GM23338 (cell line): ENCODE measurements at regions not wholly inside any gene's neighbourhood (a gene's known extent, or its start where the extent isn't known, plus 50 kb on each side); places are given as distances from the start of the nearest gene placed in this dataset.
A peak's percentile ranks its signal among the peaks of the same experiment; 100 is the strongest.

Experiments used
- CREB1 ChIP-seq: fragments of 250-450 bp; sonication (Bioruptor Pico); IDR thresholded peaks from 2 replicates; pipeline ENCODE4 v1.5.0; 2020; ENCODE audit warnings: low read depth, mild to moderate bottlenecking, moderate library complexity
- CTCF ChIP-seq, 2 experiments: fragments of 200-600 bp in 1 of 2; sonication (generic) in 1 of 2; conservative IDR thresholded peaks; 2 replicates each; pipeline versions ENCODE4 v1.5.1 to v1.6.1; 2016 to 2017; ENCODE audit warnings: antibody characterized with exemption in 2 of 2, low read depth in 2 of 2, mild to moderate bottlenecking in 2 of 2, moderate library complexity in 1 of 2
- EZH2 ChIP-seq: fragments of 200-600 bp; sonication (generic); IDR thresholded peaks from one replicate; pipeline ENCODE4 v1.8.0; 2017; ENCODE audit warnings: antibody characterized with exemption, mild to moderate bottlenecking, low read depth; ENCODE audit not compliant: unreplicated experiment
- EZH2phosphoT487 ChIP-seq: fragments of 200-600 bp; sonication (generic); IDR thresholded peaks from one replicate; pipeline ENCODE4 v1.8.1; 2018; ENCODE audit warnings: antibody characterized with exemption; ENCODE audit not compliant: unreplicated experiment
- NANOG ChIP-seq: IDR thresholded peaks from 2 replicates; pipeline ENCODE4 v1.6.1; 2016; ENCODE audit warnings: antibody characterized with exemption, borderline replicate concordance
- POLR2AphosphoS5 ChIP-seq: IDR thresholded peaks from 2 replicates; pipeline ENCODE4 v1.6.1; 2016; ENCODE audit warnings: antibody characterized with exemption, low read depth
- STAT1 ChIP-seq: IDR thresholded peaks from one replicate; pipeline ENCODE4 v1.6.1; 2016; ENCODE audit warnings: antibody characterized with exemption; ENCODE audit not compliant: unreplicated experiment
- ZNF114 ChIP-seq: fragments of 250-450 bp; sonication (Bioruptor Pico); IDR thresholded peaks from 2 replicates; pipeline ENCODE4 v1.5.0; 2020; ENCODE audit warnings: mild to moderate bottlenecking, moderate library complexity
- ZNF331 ChIP-seq: fragments of 250-450 bp; sonication (Bioruptor Pico); IDR thresholded peaks from 2 replicates; pipeline ENCODE4 v1.5.0; 2020; ENCODE audit warnings: low read depth, mild to moderate bottlenecking, moderate library complexity
- TF ChIP-seq, protein P1 (sequence below): IDR thresholded peaks from one replicate; pipeline ENCODE4 v1.6.1; 2018; ENCODE audit warnings: antibody characterized with exemption; ENCODE audit not compliant: unreplicated experiment
- TF ChIP-seq, protein P2 (sequence below): IDR thresholded peaks from 2 replicates; pipeline ENCODE4 v1.6.1; 2016; ENCODE audit warnings: antibody characterized with exemption

DNA sequence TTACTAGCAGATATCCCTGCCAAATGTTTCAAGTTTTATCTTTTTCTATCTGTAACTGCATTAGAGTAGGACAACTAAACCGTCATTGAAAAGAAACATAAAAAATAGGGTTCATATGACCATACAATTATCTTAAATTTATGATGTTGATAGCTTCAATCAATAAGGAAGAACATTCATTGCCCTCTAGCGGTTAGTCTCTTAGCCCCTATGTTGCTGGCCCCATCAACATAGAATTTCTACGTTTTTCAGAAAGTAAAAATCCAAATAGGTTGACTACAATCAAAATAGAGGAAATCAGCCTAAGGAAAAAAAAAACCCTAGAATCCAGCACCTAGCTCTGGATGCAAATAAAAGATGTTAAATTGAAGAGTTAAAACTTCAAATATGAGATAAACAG lies 225.1 kb upstream of the ITM2A start:
- TF ChIP-seq CTCF (conservative IDR thresholded peaks at IDR 0.05; ENCODE audit: low read depth in 2 of 2) (peak; percentile 12 to 34; a peak in 3 of 4 replicates), EZH2 (no peak), STAT1 (no peak), EZH2phosphoT487 (no peak), ZNF331 (CRISPR knock-in tag) (no peak), NANOG (no peak), POLR2AphosphoS5 (no peak), CREB1 (CRISPR knock-in tag) (no peak), ZNF114 (CRISPR knock-in tag) (no peak)
- TF ChIP-seq, protein P1, sequence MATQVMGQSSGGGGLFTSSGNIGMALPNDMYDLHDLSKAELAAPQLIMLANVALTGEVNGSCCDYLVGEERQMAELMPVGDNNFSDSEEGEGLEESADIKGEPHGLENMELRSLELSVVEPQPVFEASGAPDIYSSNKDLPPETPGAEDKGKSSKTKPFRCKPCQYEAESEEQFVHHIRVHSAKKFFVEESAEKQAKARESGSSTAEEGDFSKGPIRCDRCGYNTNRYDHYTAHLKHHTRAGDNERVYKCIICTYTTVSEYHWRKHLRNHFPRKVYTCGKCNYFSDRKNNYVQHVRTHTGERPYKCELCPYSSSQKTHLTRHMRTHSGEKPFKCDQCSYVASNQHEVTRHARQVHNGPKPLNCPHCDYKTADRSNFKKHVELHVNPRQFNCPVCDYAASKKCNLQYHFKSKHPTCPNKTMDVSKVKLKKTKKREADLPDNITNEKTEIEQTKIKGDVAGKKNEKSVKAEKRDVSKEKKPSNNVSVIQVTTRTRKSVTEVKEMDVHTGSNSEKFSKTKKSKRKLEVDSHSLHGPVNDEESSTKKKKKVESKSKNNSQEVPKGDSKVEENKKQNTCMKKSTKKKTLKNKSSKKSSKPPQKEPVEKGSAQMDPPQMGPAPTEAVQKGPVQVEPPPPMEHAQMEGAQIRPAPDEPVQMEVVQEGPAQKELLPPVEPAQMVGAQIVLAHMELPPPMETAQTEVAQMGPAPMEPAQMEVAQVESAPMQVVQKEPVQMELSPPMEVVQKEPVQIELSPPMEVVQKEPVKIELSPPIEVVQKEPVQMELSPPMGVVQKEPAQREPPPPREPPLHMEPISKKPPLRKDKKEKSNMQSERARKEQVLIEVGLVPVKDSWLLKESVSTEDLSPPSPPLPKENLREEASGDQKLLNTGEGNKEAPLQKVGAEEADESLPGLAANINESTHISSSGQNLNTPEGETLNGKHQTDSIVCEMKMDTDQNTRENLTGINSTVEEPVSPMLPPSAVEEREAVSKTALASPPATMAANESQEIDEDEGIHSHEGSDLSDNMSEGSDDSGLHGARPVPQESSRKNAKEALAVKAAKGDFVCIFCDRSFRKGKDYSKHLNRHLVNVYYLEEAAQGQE: no peak
- TF ChIP-seq, protein P2, sequence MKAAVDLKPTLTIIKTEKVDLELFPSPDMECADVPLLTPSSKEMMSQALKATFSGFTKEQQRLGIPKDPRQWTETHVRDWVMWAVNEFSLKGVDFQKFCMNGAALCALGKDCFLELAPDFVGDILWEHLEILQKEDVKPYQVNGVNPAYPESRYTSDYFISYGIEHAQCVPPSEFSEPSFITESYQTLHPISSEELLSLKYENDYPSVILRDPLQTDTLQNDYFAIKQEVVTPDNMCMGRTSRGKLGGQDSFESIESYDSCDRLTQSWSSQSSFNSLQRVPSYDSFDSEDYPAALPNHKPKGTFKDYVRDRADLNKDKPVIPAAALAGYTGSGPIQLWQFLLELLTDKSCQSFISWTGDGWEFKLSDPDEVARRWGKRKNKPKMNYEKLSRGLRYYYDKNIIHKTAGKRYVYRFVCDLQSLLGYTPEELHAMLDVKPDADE: no peak
